GM12878 (cell line): ENCODE measurements at regions not wholly inside any gene's neighbourhood (a gene's known extent, or its start where the extent isn't known, plus 50 kb on each side); places are given as distances from the start of the nearest gene placed in this dataset.

Experiments
- ATAC-seq: fragments of 200-7000 bp; cut with Tn5 transposase; 3 replicates; pipeline ENCODE4 v1.9.1; 2020; ENCODE audit warnings: mild to moderate bottlenecking, moderate library complexity
- BruUV-seq: library from RNA; stranded (reverse); fragments of 400-500 nt; replicated peaks from 2 replicates; lab custom pipeline; 2021; lab: Mats Ljungman, UMichigan
- CTCF ChIA-PET: fragments of 300-600 bp; sonication (Branson Sonifier 250); formaldehyde crosslinking; extraction: SDS; loops from one replicate; lab custom pipeline; 2021; ENCODE audit warnings: inconsistent platforms; lab: Yijun Ruan, JAX
- POLR2A ChIA-PET: fragments of 350-600 bp; formaldehyde crosslinking; extraction: SDS; loops from one replicate; lab custom pipeline; 2021; ENCODE audit warnings: inconsistent platforms; lab: Charles Lee
- RAD21 ChIA-PET: fragments of 300-600 bp; sonication (Branson Sonifier 250); formaldehyde crosslinking; loops from one replicate; lab custom pipeline; 2023; ENCODE audit warnings: antibody characterized with exemption; ENCODE audit not compliant: unreplicated experiment; lab: Charles Lee
- SMC1A ChIA-PET: fragments of 300-600 bp; sonication (Branson Sonifier 250); formaldehyde crosslinking; loops from one replicate; lab custom pipeline; 2023; ENCODE audit not compliant: unreplicated experiment, uncharacterized antibody; lab: Charles Lee
- DNase-seq: peaks from one replicate; pipeline ENCODE4 v3.0.0-alpha.2; 2011; ENCODE audit warnings: low read depth, low spot score
- FAIRE-seq: peaks from 3 replicates; lab custom pipeline; 2011; peaks lifted over from hg19 to GRCh38; lab: Jason Lieb, UNC
- H2AFZ ChIP-seq: 2 replicates; pipeline ENCODE4 v1.6.0; 2011; ENCODE audit warnings: low read depth, low read length, control low read depth; ENCODE audit not compliant: control insufficient read depth
- H3K27ac ChIP-seq: 2 replicates; pipeline ENCODE4 v1.5.1; 2011; ENCODE audit warnings: control low read depth; ENCODE audit not compliant: control insufficient read depth, insufficient read depth
- H3K27me3 ChIP-seq, 2 experiments: replicated peaks in 1 of 2; 2 replicates each; pipeline versions ENCODE4 v1.6.0 to v1.6.1; 2011; ENCODE audit warnings: low read length in 1 of 2; ENCODE audit not compliant: control insufficient read depth in 2 of 2, insufficient read depth in 2 of 2
- H3K36me3 ChIP-seq, 2 experiments: 2 replicates each; pipeline ENCODE4 v1.5.1; 2011; ENCODE audit warnings: low read length in 1 of 2; ENCODE audit not compliant: control insufficient read depth in 2 of 2, insufficient read depth in 2 of 2
- H3K4me1 ChIP-seq: 2 replicates; pipeline ENCODE4 v1.6.1; 2011; ENCODE audit warnings: mild to moderate bottlenecking, low read length, moderate library complexity, mixed read lengths; ENCODE audit not compliant: control insufficient read depth, insufficient read depth
- H3K4me2 ChIP-seq: 2 replicates; pipeline ENCODE4 v1.6.0; 2011; ENCODE audit warnings: control low read depth; ENCODE audit not compliant: control insufficient read depth, insufficient read depth
- H3K4me3 ChIP-seq: fragments of 200-600 bp; sonication (generic); 2 replicates; pipeline ENCODE4 v1.5.1; 2016
- H3K79me2 ChIP-seq: 2 replicates; pipeline ENCODE4 v1.6.0; 2011; ENCODE audit warnings: low read length; ENCODE audit not compliant: control insufficient read depth, insufficient read depth
- H3K9ac ChIP-seq: 2 replicates; pipeline ENCODE4 v1.8.0; 2011; ENCODE audit warnings: low read length, control low read depth, mixed read lengths; ENCODE audit not compliant: control insufficient read depth, insufficient read depth
- H3K9me3 ChIP-seq: replicated peaks from 3 replicates; pipeline ENCODE4 v1.5.1; 2011; ENCODE audit warnings: mild to moderate bottlenecking, low read length; ENCODE audit not compliant: control insufficient read depth, insufficient read depth
- H4K20me1 ChIP-seq: 2 replicates; pipeline ENCODE4 v1.6.0; 2011; ENCODE audit not compliant: control insufficient read depth, insufficient read depth
- BRCA1 ChIP-seq: IDR thresholded peaks from 2 replicates; pipeline ENCODE4 v1.6.1; 2011; ENCODE audit warnings: low read depth, low read length, improper control_type of control experiment
- HCFC1 ChIP-seq: fragments of 150-350 bp; IDR thresholded peaks from 2 replicates; pipeline ENCODE4 v1.6.1; 2014; ENCODE audit warnings: low read length
- LARP7 ChIP-seq: fragments of 450-650 bp; IDR thresholded peaks from 2 replicates; pipeline ENCODE4 v1.6.1; 2017; ENCODE audit warnings: mild to moderate bottlenecking
- SUZ12 ChIP-seq: fragments of 200-600 bp; sonication (generic); IDR thresholded peaks from one replicate; pipeline ENCODE4 v1.6.1; 2018; ENCODE audit warnings: antibody characterized with exemption, mild to moderate bottlenecking; ENCODE audit not compliant: unreplicated experiment
- WGBS: methylation state at CpG from one replicate; pipeline ENCODE4 v1.1.6; 2016; ENCODE audit warnings: low lambda C conversion rate; ENCODE audit not compliant: insufficient replicate concordance, insufficient coverage; ENCODE audit errors: missing lambda C conversion rate; 5-methylcytosine and 5-hydroxymethylcytosine counted together
- in situ Hi-C: fragments of 300-500 bp; cut with MboI; formaldehyde crosslinking; loops from 9 replicates; pipeline ENCODE4 v1.14.3; 2018; ENCODE audit warnings: mixed read lengths
- intact Hi-C: fragments of 100-400 bp; cut with micrococcal nuclease; formaldehyde crosslinking; loops from one replicate; pipeline ENCODE4 v1.14.2; 2022; ENCODE audit not compliant: unreplicated experiment
- TF ChIP-seq, protein P1 (sequence below): fragments of 450-650 bp; IDR thresholded peaks from 2 replicates; pipeline ENCODE4 v1.6.1; 2016; ENCODE audit warnings: mild to moderate bottlenecking
- TF ChIP-seq, protein P2 (sequence below): fragments of 450-650 bp; IDR thresholded peaks from 2 replicates; pipeline ENCODE4 v1.6.1; 2017; ENCODE audit warnings: mild to moderate bottlenecking, moderate library complexity

DNA sequence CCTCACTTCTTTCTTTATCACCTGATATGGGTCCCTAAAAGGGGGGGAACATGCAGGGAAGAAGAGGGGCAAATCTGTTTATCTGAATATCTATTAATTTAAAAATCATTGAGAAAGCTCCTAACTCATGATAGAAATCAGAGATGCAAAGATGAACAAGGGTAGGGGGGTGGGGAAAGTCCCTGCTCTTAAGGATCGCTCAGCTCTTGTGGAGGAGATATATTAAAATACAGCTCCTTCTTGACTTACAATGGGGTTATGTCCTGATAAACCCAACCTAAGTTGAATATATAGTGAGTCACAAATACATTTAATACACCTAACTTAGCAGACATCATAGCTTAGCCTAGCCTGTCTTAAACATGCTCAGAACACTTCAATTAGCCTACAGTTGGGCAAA, 237.5 kb downstream of the MAF start (continued):
- TF ChIP-seq, protein P1, sequence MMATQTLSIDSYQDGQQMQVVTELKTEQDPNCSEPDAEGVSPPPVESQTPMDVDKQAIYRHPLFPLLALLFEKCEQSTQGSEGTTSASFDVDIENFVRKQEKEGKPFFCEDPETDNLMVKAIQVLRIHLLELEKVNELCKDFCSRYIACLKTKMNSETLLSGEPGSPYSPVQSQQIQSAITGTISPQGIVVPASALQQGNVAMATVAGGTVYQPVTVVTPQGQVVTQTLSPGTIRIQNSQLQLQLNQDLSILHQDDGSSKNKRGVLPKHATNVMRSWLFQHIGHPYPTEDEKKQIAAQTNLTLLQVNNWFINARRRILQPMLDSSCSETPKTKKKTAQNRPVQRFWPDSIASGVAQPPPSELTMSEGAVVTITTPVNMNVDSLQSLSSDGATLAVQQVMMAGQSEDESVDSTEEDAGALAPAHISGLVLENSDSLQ = no peak
- TF ChIP-seq, all 136 proteins: peak for 0

DNA sequence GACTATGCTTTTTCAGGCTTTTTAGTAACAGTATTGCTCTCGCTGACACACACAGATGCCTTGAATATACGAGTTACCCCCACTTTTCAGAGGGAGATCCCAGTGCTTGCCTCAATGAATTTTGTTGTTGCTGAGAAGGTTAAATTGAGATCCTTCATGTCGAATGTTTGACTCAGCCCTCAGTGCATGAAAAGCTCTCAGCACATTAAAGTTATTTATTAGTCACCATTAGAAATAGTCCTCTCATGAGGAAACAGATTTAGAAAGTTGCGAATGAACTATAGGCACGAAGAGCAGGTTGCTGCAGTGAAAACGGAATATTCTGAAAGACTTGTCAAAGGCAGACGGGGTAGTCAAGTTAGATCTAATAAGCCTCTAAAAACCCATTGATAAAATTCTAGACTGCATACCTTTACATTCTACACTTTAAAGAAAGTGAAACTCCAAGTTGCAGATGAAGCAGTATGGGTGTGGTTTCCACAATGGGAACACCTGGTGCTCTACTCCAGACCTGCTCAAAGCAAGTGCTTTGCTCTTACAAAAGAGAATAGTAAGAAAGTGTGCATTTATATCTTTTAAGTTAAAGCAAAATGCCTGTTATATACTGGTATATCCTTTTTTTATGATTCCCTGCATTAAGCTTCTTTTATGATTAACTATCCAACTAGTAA, 238.1 kb downstream of the MAF start:
- FAIRE-seq (no peak), ATAC-seq (no peak), DNase-seq (no peak)
- Histone ChIP-seq H3K4me1 (no peaks in the 10 kb centered on the region), H3K4me2 (no peak overlapping the region), H3K9me3 (no peaks in the 10 kb centered on the region; the same call in 2 of the 3 replicates), H3K27ac (no peak overlapping the region), H3K4me3 (no peak overlapping the region), H3K9ac (no peak overlapping the region), H4K20me1 (no peaks in the 10 kb centered on the region), H3K79me2 (no peaks in the 10 kb centered on the region), H3K27me3 (no peaks in the 10 kb centered on the region; a peak in 1 of 4 replicates), H3K36me3 (no peaks in the 10 kb centered on the region), H2AFZ (no peak overlapping the region)
- ChIA-PET RAD21 (no interaction called here), POLR2A (no interaction called here), CTCF (no interaction called here), SMC1A (no interaction called here)
- intact Hi-C loops = no loop called here
- TF ChIP-seq, protein P2, sequence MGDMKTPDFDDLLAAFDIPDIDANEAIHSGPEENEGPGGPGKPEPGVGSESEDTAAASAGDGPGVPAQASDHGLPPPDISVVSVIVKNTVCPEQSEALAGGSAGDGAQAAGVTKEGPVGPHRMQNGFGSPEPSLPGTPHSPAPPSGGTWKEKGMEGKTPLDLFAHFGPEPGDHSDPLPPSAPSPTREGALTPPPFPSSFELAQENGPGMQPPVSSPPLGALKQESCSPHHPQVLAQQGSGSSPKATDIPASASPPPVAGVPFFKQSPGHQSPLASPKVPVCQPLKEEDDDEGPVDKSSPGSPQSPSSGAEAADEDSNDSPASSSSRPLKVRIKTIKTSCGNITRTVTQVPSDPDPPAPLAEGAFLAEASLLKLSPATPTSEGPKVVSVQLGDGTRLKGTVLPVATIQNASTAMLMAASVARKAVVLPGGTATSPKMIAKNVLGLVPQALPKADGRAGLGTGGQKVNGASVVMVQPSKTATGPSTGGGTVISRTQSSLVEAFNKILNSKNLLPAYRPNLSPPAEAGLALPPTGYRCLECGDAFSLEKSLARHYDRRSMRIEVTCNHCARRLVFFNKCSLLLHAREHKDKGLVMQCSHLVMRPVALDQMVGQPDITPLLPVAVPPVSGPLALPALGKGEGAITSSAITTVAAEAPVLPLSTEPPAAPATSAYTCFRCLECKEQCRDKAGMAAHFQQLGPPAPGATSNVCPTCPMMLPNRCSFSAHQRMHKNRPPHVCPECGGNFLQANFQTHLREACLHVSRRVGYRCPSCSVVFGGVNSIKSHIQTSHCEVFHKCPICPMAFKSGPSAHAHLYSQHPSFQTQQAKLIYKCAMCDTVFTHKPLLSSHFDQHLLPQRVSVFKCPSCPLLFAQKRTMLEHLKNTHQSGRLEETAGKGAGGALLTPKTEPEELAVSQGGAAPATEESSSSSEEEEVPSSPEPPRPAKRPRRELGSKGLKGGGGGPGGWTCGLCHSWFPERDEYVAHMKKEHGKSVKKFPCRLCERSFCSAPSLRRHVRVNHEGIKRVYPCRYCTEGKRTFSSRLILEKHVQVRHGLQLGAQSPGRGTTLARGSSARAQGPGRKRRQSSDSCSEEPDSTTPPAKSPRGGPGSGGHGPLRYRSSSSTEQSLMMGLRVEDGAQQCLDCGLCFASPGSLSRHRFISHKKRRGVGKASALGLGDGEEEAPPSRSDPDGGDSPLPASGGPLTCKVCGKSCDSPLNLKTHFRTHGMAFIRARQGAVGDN = no peak
- no peak for TF ChIP-seq BRCA1
- TF ChIP-seq LARP7 = no peak
- TF ChIP-seq SUZ12 = no peak
- no peak for TF ChIP-seq HCFC1
- in situ Hi-C loops = no loop called here
- BruUV-seq = no TSS peak
- 38% methylated on average over 7 of the region's 7 CpGs for whole genome bisulfite sequencing
